Keratinocyte (primary cell): ENCODE measurements at regions not wholly inside any gene's neighbourhood (a gene's known extent, or its start where the extent isn't known, plus 50 kb on each side); places are given as distances from the start of the nearest gene placed in this dataset.

Experiments
- DNase-seq: peaks from one replicate; pipeline ENCODE4 v3.0.0-alpha.2; 2011; ENCODE audit warnings: low read depth, missing footprints, low spot score
- FAIRE-seq: peaks from 2 replicates; lab custom pipeline; 2011; peaks lifted over from hg19 to GRCh38; lab: Jason Lieb, UNC
- H2AFZ ChIP-seq: 2 replicates; pipeline ENCODE4 v1.6.0; 2012; ENCODE audit warnings: low read length, control low read depth, inconsistent platforms; ENCODE audit not compliant: control insufficient read depth
- H3K27ac ChIP-seq: 2 replicates; pipeline ENCODE4 v1.5.1; 2011; ENCODE audit warnings: low read length; ENCODE audit not compliant: control insufficient read depth, insufficient read depth
- H3K27me3 ChIP-seq: 3 replicates; pipeline ENCODE4 v1.6.0; 2011; ENCODE audit warnings: low read length; ENCODE audit not compliant: control insufficient read depth, insufficient read depth; ENCODE audit errors: extremely low read depth
- H3K36me3 ChIP-seq, 2 experiments: 2 replicates in 1 of 2; 3 replicates in 1 of 2; pipeline ENCODE4 v1.5.1; 2011; ENCODE audit warnings: low read length in 2 of 2, mild to moderate bottlenecking in 1 of 2; ENCODE audit not compliant: control insufficient read depth in 2 of 2, insufficient read depth in 2 of 2; ENCODE audit errors: extremely low read depth in 1 of 2
- H3K4me1 ChIP-seq: 3 replicates; pipeline ENCODE4 v1.5.1; 2011; ENCODE audit warnings: low read length; ENCODE audit not compliant: control insufficient read depth, insufficient read depth; ENCODE audit errors: extremely low read depth
- H3K4me2 ChIP-seq: 3 replicates; pipeline ENCODE4 v1.6.0; 2011; ENCODE audit warnings: low read depth, low read length; ENCODE audit not compliant: control insufficient read depth, insufficient read depth; ENCODE audit errors: extremely low read depth
- H3K4me3 ChIP-seq, 3 experiments: fragments of 200-600 bp in 1 of 3; sonication (generic) in 1 of 3; 2 replicates in 2 of 3; 3 replicates in 1 of 3; pipeline ENCODE4 v1.5.1; 2011 to 2016; ENCODE audit warnings: low read length in 3 of 3, mild to moderate bottlenecking in 3 of 3, control low read depth in 2 of 3, inconsistent platforms in 1 of 3, low read depth in 1 of 3, mixed read lengths in 1 of 3, mixed run types in 1 of 3, moderate library complexity in 1 of 3; ENCODE audit not compliant: control insufficient read depth in 2 of 3, insufficient read depth in 2 of 3; ENCODE audit errors: extremely low read depth in 1 of 3
- H3K79me2 ChIP-seq: 2 replicates; pipeline ENCODE4 v1.6.0; 2012; ENCODE audit warnings: low read length; ENCODE audit not compliant: control insufficient read depth, insufficient read depth
- H3K9ac ChIP-seq: 3 replicates; pipeline ENCODE4 v1.6.0; 2011; ENCODE audit warnings: low read length; ENCODE audit not compliant: control insufficient read depth, insufficient read depth; ENCODE audit errors: extremely low read depth
- H3K9me1 ChIP-seq: 3 replicates; pipeline ENCODE4 v1.6.0; 2011; ENCODE audit warnings: low read length; ENCODE audit not compliant: control insufficient read depth, insufficient read depth; ENCODE audit errors: extremely low read depth
- H3K9me3 ChIP-seq: 2 replicates; pipeline ENCODE4 v1.5.1; 2012; ENCODE audit warnings: low read depth, low read length; ENCODE audit not compliant: control insufficient read depth
- H4K20me1 ChIP-seq: 3 replicates; pipeline ENCODE4 v1.6.0; 2011; ENCODE audit warnings: low read length; ENCODE audit not compliant: control insufficient read depth, insufficient read depth; ENCODE audit errors: extremely low read depth
- EZH2 ChIP-seq: IDR thresholded peaks from one replicate; pipeline ENCODE4 v1.6.1; 2012; ENCODE audit warnings: inconsistent platforms, mild to moderate bottlenecking, low read length, moderate library complexity
- dilution Hi-C: fragments of 300-500 bp; cut with MboI; formaldehyde crosslinking; loops from one replicate; pipeline ENCODE4 v1.7.0; 2020; ENCODE audit warnings: low sequenced_read_pairs; ENCODE audit not compliant: extremely low pct_ligation_motif_present
- TF ChIP-seq, protein P1 (sequence below), 3 experiments: IDR thresholded peaks in 1 of 3; conservative IDR thresholded peaks in 1 of 3; optimal IDR thresholded peaks in 1 of 3; 2 replicates in 2 of 3; 3 replicates in 1 of 3; pipeline versions ENCODE3 to v1.5.1; 2011; ENCODE audit warnings: low read length in 3 of 3, mild to moderate bottlenecking in 3 of 3, moderate library complexity in 2 of 3, control low read depth in 1 of 3, inconsistent platforms in 1 of 3; ENCODE audit not compliant: insufficient read depth in 2 of 3; ENCODE audit errors: extremely low read depth in 1 of 3

DNA sequence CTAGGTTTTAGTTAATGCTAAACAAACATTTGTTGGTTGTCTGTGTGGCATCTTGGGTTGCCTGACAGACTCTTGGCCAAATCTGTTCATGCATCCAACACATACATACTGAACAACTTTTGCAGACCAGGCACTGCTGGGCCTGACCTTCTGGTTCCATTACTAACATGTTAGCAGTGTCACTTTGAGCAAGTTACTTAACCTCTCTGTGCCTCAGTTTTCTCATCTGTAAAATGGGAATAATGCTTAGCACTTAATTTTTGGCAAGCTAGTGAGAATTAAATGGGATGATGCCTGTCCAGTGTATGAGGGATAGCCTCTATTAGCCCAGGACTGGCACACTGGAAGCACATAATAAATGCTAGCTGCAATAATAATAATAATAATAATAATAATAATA lies 169.9 kb downstream of the DHX35 start:
- no peak overlapping the region for H2AFZ ChIP-seq
- no peak overlapping the region for H3K27ac ChIP-seq
- no peaks in the 10 kb centered on the region for H3K27me3 ChIP-seq
- no peaks in the 10 kb centered on the region for H4K20me1 ChIP-seq
- H3K9ac ChIP-seq = no peak overlapping the region
- no peak overlapping the region for H3K4me2 ChIP-seq
- no peak overlapping the region for H3K4me3 ChIP-seq
- TF ChIP-seq EZH2 = no peak
- TF ChIP-seq, protein P1, sequence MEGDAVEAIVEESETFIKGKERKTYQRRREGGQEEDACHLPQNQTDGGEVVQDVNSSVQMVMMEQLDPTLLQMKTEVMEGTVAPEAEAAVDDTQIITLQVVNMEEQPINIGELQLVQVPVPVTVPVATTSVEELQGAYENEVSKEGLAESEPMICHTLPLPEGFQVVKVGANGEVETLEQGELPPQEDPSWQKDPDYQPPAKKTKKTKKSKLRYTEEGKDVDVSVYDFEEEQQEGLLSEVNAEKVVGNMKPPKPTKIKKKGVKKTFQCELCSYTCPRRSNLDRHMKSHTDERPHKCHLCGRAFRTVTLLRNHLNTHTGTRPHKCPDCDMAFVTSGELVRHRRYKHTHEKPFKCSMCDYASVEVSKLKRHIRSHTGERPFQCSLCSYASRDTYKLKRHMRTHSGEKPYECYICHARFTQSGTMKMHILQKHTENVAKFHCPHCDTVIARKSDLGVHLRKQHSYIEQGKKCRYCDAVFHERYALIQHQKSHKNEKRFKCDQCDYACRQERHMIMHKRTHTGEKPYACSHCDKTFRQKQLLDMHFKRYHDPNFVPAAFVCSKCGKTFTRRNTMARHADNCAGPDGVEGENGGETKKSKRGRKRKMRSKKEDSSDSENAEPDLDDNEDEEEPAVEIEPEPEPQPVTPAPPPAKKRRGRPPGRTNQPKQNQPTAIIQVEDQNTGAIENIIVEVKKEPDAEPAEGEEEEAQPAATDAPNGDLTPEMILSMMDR (optimal IDR thresholded peaks at IDR 0.05 in 1 of 3, IDR thresholded peaks at IDR 0.05 in 1 of 3, conservative IDR thresholded peaks at IDR 0.05 in 1 of 3; ENCODE audit: extremely low read depth in 1 of 3, insufficient read depth in 2 of 3, low read length in 3 of 3) = no peak
- H3K79me2 ChIP-seq = no peaks in the 10 kb centered on the region
- FAIRE-seq (no peak), DNase-seq (no peak)
- H3K9me3 ChIP-seq = no peaks in the 10 kb centered on the region
- H3K36me3 ChIP-seq = no peaks in the 10 kb centered on the region
- dilution Hi-C loops = no loop called here
- no peaks in the 10 kb centered on the region for H3K9me1 ChIP-seq
- no peaks in the 10 kb centered on the region for H3K4me1 ChIP-seq

DNA sequence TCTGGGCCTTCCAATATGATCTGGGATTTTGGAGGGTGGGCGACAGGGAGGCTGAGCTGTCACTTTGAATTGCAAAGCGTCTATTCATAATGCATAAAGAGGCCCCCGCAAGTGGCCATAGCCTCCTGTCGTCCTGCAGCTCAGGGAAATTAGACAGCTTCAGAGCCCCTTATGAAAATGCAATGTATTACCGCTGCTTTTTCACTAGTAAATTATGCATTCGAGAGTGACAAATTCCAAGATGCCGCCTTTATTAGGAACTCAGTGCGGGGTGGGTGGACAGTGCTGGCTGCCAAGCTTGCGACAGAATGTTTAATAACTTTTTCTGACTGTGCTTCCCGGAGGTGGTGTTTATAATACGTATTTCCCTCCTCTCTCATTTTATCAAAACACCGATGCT lies 168.5 kb downstream of the DHX35 start:
- Histone ChIP-seq H3K36me3 (no peaks in the 10 kb centered on the region), H3K4me2 (no peak overlapping the region), H3K9ac (no peak overlapping the region), H3K4me3 (no peak overlapping the region), H3K9me3 (no peaks in the 10 kb centered on the region), H3K27me3 (no peaks in the 10 kb centered on the region), H3K4me1 (no peaks in the 10 kb centered on the region), H4K20me1 (no peaks in the 10 kb centered on the region), H2AFZ (no peak overlapping the region), H3K79me2 (no peaks in the 10 kb centered on the region), H3K9me1 (no peaks in the 10 kb centered on the region), H3K27ac (no peak overlapping the region)
- no peak for DNase-seq
- dilution Hi-C loops = no loop called here
- FAIRE-seq = no peak
- TF ChIP-seq, protein P1 (optimal IDR thresholded peaks at IDR 0.05 in 1 of 3, IDR thresholded peaks at IDR 0.05 in 1 of 3, conservative IDR thresholded peaks at IDR 0.05 in 1 of 3; ENCODE audit: extremely low read depth in 1 of 3, insufficient read depth in 2 of 3, low read length in 3 of 3) = no peak
- no peak for TF ChIP-seq EZH2
